Fibroblast of the aortic adventitia (primary cell): ENCODE measurements at regions not wholly inside any gene's neighbourhood (a gene's known extent, or its start where the extent isn't known, plus 50 kb on each side); places are given as distances from the start of the nearest gene placed in this dataset.

Experiments used
- DNase-seq: peaks from one replicate; pipeline ENCODE4 v3.0.0-alpha.2; 2010; ENCODE audit warnings: low read depth
- H3K4me3 ChIP-seq: 2 replicates; pipeline ENCODE4 v1.5.1; 2011; ENCODE audit warnings: low read depth, mild to moderate bottlenecking, control low read depth, low read length, moderate library complexity
- CTCF ChIP-seq: IDR thresholded peaks from 2 replicates; pipeline ENCODE4 v1.5.1; 2011; ENCODE audit warnings: mild to moderate bottlenecking, low read length, control low read depth, inconsistent platforms; ENCODE audit not compliant: insufficient read depth

GRCh38 chr12:27900920-27901879, 71.3 kb downstream of the PTHLH start:
- no peak for TF ChIP-seq CTCF
- no peak for DNase-seq
- no peak overlapping the region for H3K4me3 ChIP-seq

GRCh38 chr12:27899151-27899661, 73.3 kb downstream of the PTHLH start:
- TF ChIP-seq CTCF, result no peak
- DNase-seq, result peak; percentile 98
- no peak overlapping the region for H3K4me3 ChIP-seq

GRCh38 chr12:27898022-27898421, 74.5 kb downstream of the PTHLH start:
- no peak for DNase-seq
- no peak for TF ChIP-seq CTCF
- H3K4me3 ChIP-seq, result no peak overlapping the region

- DNase-seq, result no peak
- no peak overlapping the region for H3K4me3 ChIP-seq
- TF ChIP-seq CTCF, result no peak
Measured at GRCh38 chr12:27896419-27896990, 76.0 kb downstream of the PTHLH start.

- no peak for DNase-seq
- TF ChIP-seq CTCF, result no peak
- no peak overlapping the region for H3K4me3 ChIP-seq
Measured at GRCh38 chr12:27894309-27894708, 78.2 kb downstream of the PTHLH start.

GRCh38 chr12:27879708-27880107, 92.8 kb downstream of the PTHLH start:
- TF ChIP-seq CTCF, result no peak
- no peak overlapping the region for H3K4me3 ChIP-seq
- DNase-seq, result no peak
